Endothelial cell of umbilical vein (primary cell): ENCODE measurements at regions not wholly inside any gene's neighbourhood (a gene's known extent, or its start where the extent isn't known, plus 50 kb on each side); places are given as distances from the start of the nearest gene placed in this dataset.

Experiments
- BruUV-seq: library from RNA; stranded (reverse); fragments of 400-500 nt; replicated peaks from 2 replicates; lab custom pipeline; 2021; lab: Mats Ljungman, UMichigan
- CTCF ChIA-PET: fragments of 300-600, 350-600 bp; sonication (Branson Sonifier 250); formaldehyde crosslinking; loops from one replicate; lab custom pipeline; 2021; ENCODE audit warnings: antibody characterized with exemption, inconsistent platforms; lab: Charles Lee
- POLR2A ChIA-PET: fragments of 300-600, 350-600 bp; sonication (Branson Sonifier 250); formaldehyde crosslinking; loops from one replicate; lab custom pipeline; 2021; ENCODE audit warnings: antibody characterized with exemption, inconsistent platforms; lab: Charles Lee
- DNase-seq: peaks from one replicate; pipeline ENCODE4 v3.0.0-alpha.2; 2011; ENCODE audit warnings: low read depth, low spot score
- FAIRE-seq: peaks from 2 replicates; lab custom pipeline; 2011; peaks lifted over from hg19 to GRCh38; lab: Jason Lieb, UNC
- H2AFZ ChIP-seq: 2 replicates; pipeline ENCODE4 v1.6.0; 2012; ENCODE audit warnings: low read depth, low read length, control low read depth, inconsistent platforms
- H3K27ac ChIP-seq: 2 replicates; pipeline ENCODE4 v1.5.1; 2011; ENCODE audit warnings: low read depth, mild to moderate bottlenecking, control low read depth, low read length, moderate library complexity; ENCODE audit not compliant: insufficient read depth
- H3K27me3 ChIP-seq, 2 experiments: 2 replicates each; pipeline versions ENCODE4 v1.6.0 to v1.6.1; 2011; ENCODE audit warnings: low read length in 2 of 2, mixed read lengths in 1 of 2; ENCODE audit not compliant: control insufficient read depth in 2 of 2, insufficient read depth in 2 of 2
- H3K36me3 ChIP-seq, 2 experiments: 2 replicates in 1 of 2; 3 replicates in 1 of 2; pipeline ENCODE4 v1.5.1; 2011; ENCODE audit warnings: low read length in 2 of 2, mild to moderate bottlenecking in 1 of 2, moderate library complexity in 1 of 2; ENCODE audit not compliant: control insufficient read depth in 2 of 2, insufficient read depth in 2 of 2; ENCODE audit errors: extremely low read depth in 1 of 2
- H3K4me1 ChIP-seq: 3 replicates; pipeline ENCODE4 v1.5.1; 2011; ENCODE audit warnings: mild to moderate bottlenecking, low read length; ENCODE audit not compliant: control insufficient read depth, insufficient read depth; ENCODE audit errors: extremely low read depth
- H3K4me2 ChIP-seq: 2 replicates; pipeline ENCODE4 v1.6.1; 2011; ENCODE audit warnings: low read length, control low read depth, mixed read lengths; ENCODE audit not compliant: insufficient read depth
- H3K4me3 ChIP-seq, 3 experiments: fragments of 200-600 bp in 1 of 3; sonication (generic), shearing (Covaris generic) in 1 of 3; replicated peaks in 1 of 3; 2 replicates each; pipeline ENCODE4 v1.5.1; 2011 to 2016; ENCODE audit warnings: control low read depth in 3 of 3, low read length in 3 of 3, mild to moderate bottlenecking in 2 of 3, inconsistent platforms in 1 of 3, low read depth in 1 of 3, moderate library complexity in 1 of 3; ENCODE audit not compliant: insufficient read depth in 1 of 3
- H3K79me2 ChIP-seq: 2 replicates; pipeline ENCODE4 v1.6.0; 2012; ENCODE audit warnings: low read length, inconsistent platforms; ENCODE audit not compliant: control insufficient read depth, insufficient read depth
- H3K9ac ChIP-seq: replicated peaks from 2 replicates; pipeline ENCODE3; 2011; ENCODE audit warnings: low read length, control low read depth; ENCODE audit not compliant: insufficient read depth; ENCODE audit errors: extremely low read depth
- H3K9me1 ChIP-seq: replicated peaks from 3 replicates; pipeline ENCODE4 v1.6.0; 2011; ENCODE audit warnings: mild to moderate bottlenecking, low read length; ENCODE audit not compliant: control insufficient read depth, insufficient read depth; ENCODE audit errors: extremely low read depth
- H3K9me3 ChIP-seq: replicated peaks from 2 replicates; pipeline ENCODE4 v1.5.1; 2012; ENCODE audit warnings: low read length, inconsistent platforms; ENCODE audit not compliant: control insufficient read depth, insufficient read depth
- H4K20me1 ChIP-seq: replicated peaks from 2 replicates; pipeline ENCODE3; 2011; ENCODE audit warnings: mild to moderate bottlenecking, low read length; ENCODE audit not compliant: control insufficient read depth, insufficient read depth; ENCODE audit errors: extremely low read depth
- EZH2 ChIP-seq: IDR thresholded peaks from 2 replicates; pipeline ENCODE4 v1.6.1; 2012; ENCODE audit warnings: borderline replicate concordance, low read depth, mild to moderate bottlenecking, moderate library complexity, low read length, inconsistent platforms; ENCODE audit not compliant: severe bottlenecking
- FOS ChIP-seq: IDR thresholded peaks from 2 replicates; pipeline ENCODE4 v1.6.1; 2011; ENCODE audit warnings: mild to moderate bottlenecking, low read length, moderate library complexity, borderline replicate concordance; ENCODE audit not compliant: insufficient read depth
- GATA2 ChIP-seq: IDR thresholded peaks from 2 replicates; pipeline ENCODE4 v1.7.0; 2011; ENCODE audit warnings: low read depth, mild to moderate bottlenecking, moderate library complexity, mixed read lengths, low read length; ENCODE audit not compliant: insufficient read length, insufficient read depth
- JUN ChIP-seq: IDR thresholded peaks from 2 replicates; pipeline ENCODE4 v1.6.1; 2011; ENCODE audit warnings: borderline replicate concordance, low read depth; ENCODE audit not compliant: insufficient read length, insufficient read depth
- MYC ChIP-seq: IDR thresholded peaks from one replicate; pipeline ENCODE4 v1.6.1; 2011; ENCODE audit warnings: mild to moderate bottlenecking, low read depth, low read length
- POLR2A ChIP-seq: IDR thresholded peaks from 2 replicates; pipeline ENCODE4 v1.6.1; 2012; ENCODE audit warnings: low read depth, mild to moderate bottlenecking, control low read depth, low read length
- POLR2AphosphoS5 ChIP-seq: IDR thresholded peaks from 2 replicates; pipeline ENCODE4 v1.6.1; 2012; ENCODE audit warnings: low read depth, mild to moderate bottlenecking, control low read depth, low read length, moderate library complexity; ENCODE audit not compliant: insufficient read depth
- dilution Hi-C: fragments of 300-500 bp; cut with MboI; formaldehyde crosslinking; loops from one replicate; pipeline ENCODE4 v1.15.0; 2019; ENCODE audit warnings: low sequenced_read_pairs; ENCODE audit not compliant: extremely low pct_ligation_motif_present
- intact Hi-C: fragments of 100-400 bp; cut with micrococcal nuclease; formaldehyde crosslinking; loops from one replicate; pipeline ENCODE4 v1.10.0; 2022
- TF ChIP-seq, protein P1 (sequence below): IDR thresholded peaks from 2 replicates; pipeline ENCODE4 v1.6.1; 2011; ENCODE audit not compliant: insufficient read depth, insufficient read length
- TF ChIP-seq, protein P2 (sequence below), 2 donors: IDR thresholded peaks; 1 replicate in 1 of 2; 2 replicates in 1 of 2; pipeline ENCODE4 v1.5.1; 2011; ENCODE audit warnings: low read length in 2 of 2, mild to moderate bottlenecking in 2 of 2, moderate library complexity in 2 of 2, control low read depth in 1 of 2, inconsistent platforms in 1 of 2, low read depth in 1 of 2; ENCODE audit not compliant: insufficient read depth in 1 of 2; ENCODE audit errors: extremely low read depth in 1 of 2

GRCh38 chr2:34069604-34070003, 470.5 kb upstream of the FAM98A start:
- Histone ChIP-seq H3K9ac (no peak overlapping the region), H3K36me3 (no peaks in the 10 kb centered on the region), H2AFZ (no peak overlapping the region), H3K4me1 (no peaks in the 10 kb centered on the region), H3K4me2 (no peak overlapping the region), H3K4me3 (no peak overlapping the region), H3K9me1 (no peaks in the 10 kb centered on the region), H3K27ac (no peak overlapping the region), H3K9me3 (no peaks in the 10 kb centered on the region), H3K27me3 (no peaks in the 10 kb centered on the region), H3K79me2 (no peaks in the 10 kb centered on the region), H4K20me1 (no peaks in the 10 kb centered on the region)
- intact Hi-C loops: no loop called here
- TF ChIP-seq POLR2AphosphoS5 (no peak), JUN (no peak)
- TF ChIP-seq, protein P1, sequence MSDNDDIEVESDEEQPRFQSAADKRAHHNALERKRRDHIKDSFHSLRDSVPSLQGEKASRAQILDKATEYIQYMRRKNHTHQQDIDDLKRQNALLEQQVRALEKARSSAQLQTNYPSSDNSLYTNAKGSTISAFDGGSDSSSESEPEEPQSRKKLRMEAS: no peak
- ChIA-PET CTCF (no interaction called here), POLR2A (no interaction called here)
- no peak for DNase-seq
- FAIRE-seq: no peak
- dilution Hi-C loops: no loop called here
- no TSS peak for BruUV-seq

DNA sequence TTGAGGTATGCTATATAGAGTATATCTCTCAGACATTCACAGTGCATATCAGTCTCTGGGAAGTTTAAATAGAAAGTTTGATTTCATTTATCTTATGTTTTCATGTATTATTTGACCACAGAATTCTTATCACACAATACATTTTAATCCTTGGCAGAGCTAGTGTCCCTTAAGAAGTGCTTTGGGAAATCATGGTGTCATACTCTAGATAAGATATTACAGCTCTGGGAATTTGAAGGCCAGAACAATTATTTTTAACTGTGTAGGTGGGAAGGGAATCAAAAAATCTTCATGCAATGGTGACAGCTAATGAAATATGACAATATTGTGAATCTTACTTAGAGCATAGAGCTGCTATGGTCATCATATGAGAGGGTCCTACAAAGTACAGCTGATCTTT, 451.3 kb upstream of the FAM98A start:
- H4K20me1 ChIP-seq: no peaks in the 10 kb centered on the region
- intact Hi-C loops: no loop called here
- H3K4me3 ChIP-seq: no peak overlapping the region
- no TSS peak for BruUV-seq
- TF ChIP-seq EZH2 (no peak), MYC (no peak), FOS (no peak), POLR2AphosphoS5 (no peak), POLR2A (no peak), GATA2 (no peak), JUN (no peak)
- TF ChIP-seq, protein P2, sequence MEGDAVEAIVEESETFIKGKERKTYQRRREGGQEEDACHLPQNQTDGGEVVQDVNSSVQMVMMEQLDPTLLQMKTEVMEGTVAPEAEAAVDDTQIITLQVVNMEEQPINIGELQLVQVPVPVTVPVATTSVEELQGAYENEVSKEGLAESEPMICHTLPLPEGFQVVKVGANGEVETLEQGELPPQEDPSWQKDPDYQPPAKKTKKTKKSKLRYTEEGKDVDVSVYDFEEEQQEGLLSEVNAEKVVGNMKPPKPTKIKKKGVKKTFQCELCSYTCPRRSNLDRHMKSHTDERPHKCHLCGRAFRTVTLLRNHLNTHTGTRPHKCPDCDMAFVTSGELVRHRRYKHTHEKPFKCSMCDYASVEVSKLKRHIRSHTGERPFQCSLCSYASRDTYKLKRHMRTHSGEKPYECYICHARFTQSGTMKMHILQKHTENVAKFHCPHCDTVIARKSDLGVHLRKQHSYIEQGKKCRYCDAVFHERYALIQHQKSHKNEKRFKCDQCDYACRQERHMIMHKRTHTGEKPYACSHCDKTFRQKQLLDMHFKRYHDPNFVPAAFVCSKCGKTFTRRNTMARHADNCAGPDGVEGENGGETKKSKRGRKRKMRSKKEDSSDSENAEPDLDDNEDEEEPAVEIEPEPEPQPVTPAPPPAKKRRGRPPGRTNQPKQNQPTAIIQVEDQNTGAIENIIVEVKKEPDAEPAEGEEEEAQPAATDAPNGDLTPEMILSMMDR (IDR thresholded peaks at IDR 0.05; ENCODE audit: extremely low read depth in 1 of 2, insufficient read depth in 1 of 2, low read depth in 1 of 2, low read length in 2 of 2): no peak
- TF ChIP-seq, protein P1: no peak
- POLR2A ChIA-PET: no interaction called here
- no peaks in the 10 kb centered on the region for H3K9me1 ChIP-seq
- H3K4me2 ChIP-seq: no peak overlapping the region
- CTCF ChIA-PET: no interaction called here
- DNase-seq: no peak
- H2AFZ ChIP-seq: no peak overlapping the region
- no peaks in the 10 kb centered on the region for H3K4me1 ChIP-seq
- no peak for FAIRE-seq
- H3K27me3 ChIP-seq: no peaks in the 10 kb centered on the region
- no peaks in the 10 kb centered on the region for H3K36me3 ChIP-seq
- dilution Hi-C loops: no loop called here
- H3K79me2 ChIP-seq: no peaks in the 10 kb centered on the region
- no peaks in the 10 kb centered on the region for H3K9me3 ChIP-seq
- no peak overlapping the region for H3K27ac ChIP-seq
- no peak overlapping the region for H3K9ac ChIP-seq
